ENCODE measurements at regions not wholly inside any gene's neighbourhood (a gene's known extent, or its start where the extent isn't known, plus 50 kb on each side); places are given as distances from the start of the nearest gene placed in this dataset.

DNA sequence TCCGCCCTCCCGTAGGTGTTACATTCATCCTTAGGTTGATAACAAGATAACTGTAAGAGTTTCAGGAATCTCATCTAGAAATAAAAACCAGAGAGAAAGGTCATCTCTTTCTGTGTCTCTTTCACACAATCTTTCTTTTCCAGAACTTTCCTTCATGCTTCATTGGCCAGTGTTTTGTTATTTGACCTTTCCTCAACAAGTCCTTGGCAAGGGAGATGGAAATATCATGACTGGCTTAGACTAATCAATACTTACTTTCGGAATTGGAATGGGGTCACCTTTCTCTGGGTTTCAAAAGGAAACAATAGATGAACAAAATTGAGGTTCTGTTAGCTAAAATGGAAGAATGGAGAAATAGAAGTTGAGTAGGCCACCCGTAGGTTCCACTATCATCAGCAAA, 72.9 kb upstream of the PPP2R5A start (continued):
- TF ChIP-seq KDM2B (CRISPR knock-in tag; IDR thresholded peaks at IDR 0.05) (no peak), RCOR1 (IDR thresholded peaks at IDR 0.05; ENCODE audit: borderline replicate concordance in 1 of 2, low read depth in 2 of 2, low read length in 2 of 2) (no peak), ZZZ3 (IDR thresholded peaks at IDR 0.05) (no peak), NRF1 (conservative IDR thresholded peaks at IDR 0.05 in 1 of 2, IDR thresholded peaks at IDR 0.05 in 1 of 2) (no peak), ZFP36 (IDR thresholded peaks at IDR 0.05; ENCODE audit: low read depth, low read length, partially characterized antibody) (no peak), ZFP30 (CRISPR knock-in tag; IDR thresholded peaks at IDR 0.05; ENCODE audit: borderline replicate concordance) (no peak), NCOA2 (IDR thresholded peaks at IDR 0.05; ENCODE audit: partially characterized antibody in 2 of 2) (no peak)

DNA sequence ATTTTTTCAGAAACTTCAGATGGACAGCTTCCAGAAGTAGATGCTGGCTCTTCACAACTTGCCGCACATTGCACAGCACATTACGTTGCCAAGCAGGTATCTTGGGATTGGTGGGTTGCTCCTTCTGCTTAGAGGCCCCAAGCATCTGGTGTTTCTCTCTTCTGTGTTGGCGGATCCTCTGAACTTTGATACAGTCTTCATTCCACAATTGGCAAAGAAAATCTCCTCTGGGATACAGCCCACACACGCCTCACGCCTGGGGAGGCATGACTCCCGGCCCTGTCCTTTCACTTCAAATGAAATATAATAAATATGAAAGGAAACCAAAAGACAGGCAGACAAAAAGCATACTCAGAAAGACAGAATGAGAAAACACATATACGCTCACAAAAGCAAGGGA, 72.3 kb upstream of the PPP2R5A start:
- Histone ChIP-seq H3K9ac (ENCODE audit: insufficient read depth in 1 of 2, low read depth in 2 of 2, low read length in 2 of 2) (no peak overlapping the region), H3K4me2 (ENCODE audit: insufficient read depth, low read length) (no peak overlapping the region), H3K9me1 (ENCODE audit: control insufficient read depth, insufficient read depth, low read length) (no peaks in the 10 kb centered on the region), H4K20me1 (replicated peaks; ENCODE audit: control insufficient read depth, insufficient read depth, low read length) (no peaks in the 10 kb centered on the region), H2AFZ (ENCODE audit: low read depth, low read length) (no peak overlapping the region), H3K27me3 (ENCODE audit: control insufficient read depth in 2 of 2, insufficient read depth in 2 of 2, low read length in 2 of 2) (no peaks in the 10 kb centered on the region), H3K36me3 (ENCODE audit: control insufficient read depth, insufficient read depth, low read length) (no peaks in the 10 kb centered on the region), H3K9me3 (replicated peaks; ENCODE audit: control insufficient read depth, insufficient read depth, low read depth, low read length) (no peaks in the 10 kb centered on the region), H3K4me3 (no peak overlapping the region), H3K27ac (ENCODE audit: extremely low read depth, low read depth, low read length) (no peak overlapping the region), H3K4me1 (replicated peaks in 1 of 2; ENCODE audit: control insufficient read depth in 2 of 2, insufficient read depth in 2 of 2, low read length in 2 of 2) (peaks cover 13 to 20% of the 10 kb centered on the region in 2 experiments; a peak in 3 of 5 replicates), H3K79me2 (ENCODE audit: control insufficient read depth, insufficient read depth, low read length) (no peaks in the 10 kb centered on the region)
- 82% methylated on average over 7 of the region's 7 CpGs for WGBS (ENCODE audit: insufficient coverage, low coverage, missing lambda C conversion rate)
- CTCF ChIA-PET (ENCODE audit: low intra/inter-chr PET ratio): no interaction called here
- no TSS peak for BruUV-seq (replicated peaks)
- in situ Hi-C loops (cut with MboI): no loop called here
- POLR2A ChIA-PET: interaction anchor here (0.8 kb wide), 2 partner anchors 9 to 15 kb away, joined by 3 to 5 read pairs; no protein-coding TSS in a partner anchor
- DNase-seq (ENCODE audit: extremely low read depth in 1 of 4, low spot score in 3 of 4) (no peak), FAIRE-seq (no peak), ATAC-seq (no peak)
- intact Hi-C loops (cut with micrococcal nuclease): no loop called here
- TF ChIP-seq, protein P1, sequence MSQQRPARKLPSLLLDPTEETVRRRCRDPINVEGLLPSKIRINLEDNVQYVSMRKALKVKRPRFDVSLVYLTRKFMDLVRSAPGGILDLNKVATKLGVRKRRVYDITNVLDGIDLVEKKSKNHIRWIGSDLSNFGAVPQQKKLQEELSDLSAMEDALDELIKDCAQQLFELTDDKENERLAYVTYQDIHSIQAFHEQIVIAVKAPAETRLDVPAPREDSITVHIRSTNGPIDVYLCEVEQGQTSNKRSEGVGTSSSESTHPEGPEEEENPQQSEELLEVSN (IDR thresholded peaks at IDR 0.05; ENCODE audit: borderline replicate concordance in 1 of 2, extremely low read depth in 1 of 2, insufficient read depth in 1 of 2, insufficient read length in 1 of 2, low read depth in 1 of 2, low read length in 1 of 2, poor library complexity in 1 of 2, severe bottlenecking in 1 of 2): no peak
- TF ChIP-seq ZC3H11A (IDR thresholded peaks at IDR 0.05; ENCODE audit: low read depth, low read length) (no peak), CHD1 (IDR thresholded peaks at IDR 0.05; ENCODE audit: low read length) (no peak), IRF2 (CRISPR knock-in tag; IDR thresholded peaks at IDR 0.05) (no peak), ZSCAN29 (IDR thresholded peaks at IDR 0.05) (no peak), NFXL1 (CRISPR knock-in tag; IDR thresholded peaks at IDR 0.05) (no peak), HMG20A (CRISPR knock-in tag; conservative IDR thresholded peaks at IDR 0.05) (no peak), KAT7 (CRISPR knock-in tag; IDR thresholded peaks at IDR 0.05; ENCODE audit: borderline replicate concordance) (no peak)
- TF ChIP-seq, protein P2, sequence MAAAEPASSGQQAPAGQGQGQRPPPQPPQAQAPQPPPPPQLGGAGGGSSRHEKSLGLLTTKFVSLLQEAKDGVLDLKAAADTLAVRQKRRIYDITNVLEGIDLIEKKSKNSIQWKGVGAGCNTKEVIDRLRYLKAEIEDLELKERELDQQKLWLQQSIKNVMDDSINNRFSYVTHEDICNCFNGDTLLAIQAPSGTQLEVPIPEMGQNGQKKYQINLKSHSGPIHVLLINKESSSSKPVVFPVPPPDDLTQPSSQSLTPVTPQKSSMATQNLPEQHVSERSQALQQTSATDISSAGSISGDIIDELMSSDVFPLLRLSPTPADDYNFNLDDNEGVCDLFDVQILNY (CRISPR knock-in tag; IDR thresholded peaks at IDR 0.05): no peak
- TF ChIP-seq, protein P3, sequence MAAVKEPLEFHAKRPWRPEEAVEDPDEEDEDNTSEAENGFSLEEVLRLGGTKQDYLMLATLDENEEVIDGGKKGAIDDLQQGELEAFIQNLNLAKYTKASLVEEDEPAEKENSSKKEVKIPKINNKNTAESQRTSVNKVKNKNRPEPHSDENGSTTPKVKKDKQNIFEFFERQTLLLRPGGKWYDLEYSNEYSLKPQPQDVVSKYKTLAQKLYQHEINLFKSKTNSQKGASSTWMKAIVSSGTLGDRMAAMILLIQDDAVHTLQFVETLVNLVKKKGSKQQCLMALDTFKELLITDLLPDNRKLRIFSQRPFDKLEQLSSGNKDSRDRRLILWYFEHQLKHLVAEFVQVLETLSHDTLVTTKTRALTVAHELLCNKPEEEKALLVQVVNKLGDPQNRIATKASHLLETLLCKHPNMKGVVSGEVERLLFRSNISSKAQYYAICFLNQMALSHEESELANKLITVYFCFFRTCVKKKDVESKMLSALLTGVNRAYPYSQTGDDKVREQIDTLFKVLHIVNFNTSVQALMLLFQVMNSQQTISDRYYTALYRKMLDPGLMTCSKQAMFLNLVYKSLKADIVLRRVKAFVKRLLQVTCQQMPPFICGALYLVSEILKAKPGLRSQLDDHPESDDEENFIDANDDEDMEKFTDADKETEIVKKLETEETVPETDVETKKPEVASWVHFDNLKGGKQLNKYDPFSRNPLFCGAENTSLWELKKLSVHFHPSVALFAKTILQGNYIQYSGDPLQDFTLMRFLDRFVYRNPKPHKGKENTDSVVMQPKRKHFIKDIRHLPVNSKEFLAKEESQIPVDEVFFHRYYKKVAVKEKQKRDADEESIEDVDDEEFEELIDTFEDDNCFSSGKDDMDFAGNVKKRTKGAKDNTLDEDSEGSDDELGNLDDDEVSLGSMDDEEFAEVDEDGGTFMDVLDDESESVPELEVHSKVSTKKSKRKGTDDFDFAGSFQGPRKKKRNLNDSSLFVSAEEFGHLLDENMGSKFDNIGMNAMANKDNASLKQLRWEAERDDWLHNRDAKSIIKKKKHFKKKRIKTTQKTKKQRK (IDR thresholded peaks at IDR 0.05; ENCODE audit: borderline replicate concordance, low read depth, low read length): no peak
